TTC549 (cell line): ENCODE measurements at regions not wholly inside any gene's neighbourhood (a gene's known extent, or its start where the extent isn't known, plus 50 kb on each side); places are given as distances from the start of the nearest gene placed in this dataset.
"Not testable (repeated sequence)": the region's sequence is repeated elsewhere in the genome, so short reads cannot be mapped to it uniquely, and the experiment has no call there.

Experiments
- FAIRE-seq: peaks from 2 replicates; lab custom pipeline; 2012; peaks lifted over from hg19 to GRCh38; lab: Jason Lieb, UNC

DNA sequence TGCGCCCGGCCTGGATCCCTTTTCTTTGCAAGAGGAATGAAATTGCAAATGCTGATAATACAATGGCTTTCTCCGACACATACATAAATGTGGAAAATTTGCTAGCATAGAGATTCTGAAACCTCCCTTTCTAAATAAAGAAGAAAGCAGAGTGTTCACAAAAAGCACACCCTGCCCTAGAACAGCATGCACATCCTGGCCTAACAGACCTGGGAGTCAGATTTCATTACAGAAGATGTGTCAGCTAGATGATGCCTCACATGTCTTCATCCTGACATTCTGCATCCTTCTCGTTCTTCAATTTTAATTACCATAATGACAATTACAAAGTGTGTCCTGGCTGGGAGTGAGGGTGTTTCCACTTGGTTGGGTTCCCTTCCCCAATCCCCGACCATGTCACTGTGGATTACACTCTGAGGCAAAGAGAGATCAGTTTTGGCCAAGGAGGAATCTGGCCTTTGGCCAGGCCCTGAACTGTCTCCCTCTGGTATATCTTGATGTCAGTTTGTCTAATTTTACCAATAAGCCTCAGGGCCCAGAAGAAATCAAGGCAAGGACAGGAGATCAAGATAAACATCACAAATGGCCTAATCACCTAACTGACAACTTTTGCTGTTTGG is 104.9 kb upstream of the SPATA12 start:
- no peak for FAIRE-seq

GRCh38 chr3:56954125-56954524 is 106.3 kb upstream of the SPATA12 start:
- no peak for FAIRE-seq

DNA sequence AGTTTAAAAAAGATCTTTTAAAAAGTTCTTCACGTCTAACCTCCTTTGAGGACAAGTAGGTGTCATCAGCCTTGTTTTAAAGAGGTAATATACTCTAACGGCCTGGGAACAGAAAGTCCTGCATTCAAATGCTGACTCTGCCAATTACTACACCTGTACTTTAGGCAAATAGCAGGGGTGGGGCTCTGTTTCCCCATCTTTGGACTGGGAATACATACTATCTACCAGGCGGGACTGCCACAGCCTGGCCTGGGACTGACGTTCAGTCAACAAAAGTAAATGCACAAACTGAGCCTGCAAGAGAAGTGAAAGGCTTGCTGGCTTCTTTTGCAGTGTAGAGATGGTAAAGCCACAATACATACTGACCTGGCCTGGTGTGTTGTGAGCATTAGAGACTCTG is 107.6 kb upstream of the SPATA12 start:
- no peak for FAIRE-seq

DNA sequence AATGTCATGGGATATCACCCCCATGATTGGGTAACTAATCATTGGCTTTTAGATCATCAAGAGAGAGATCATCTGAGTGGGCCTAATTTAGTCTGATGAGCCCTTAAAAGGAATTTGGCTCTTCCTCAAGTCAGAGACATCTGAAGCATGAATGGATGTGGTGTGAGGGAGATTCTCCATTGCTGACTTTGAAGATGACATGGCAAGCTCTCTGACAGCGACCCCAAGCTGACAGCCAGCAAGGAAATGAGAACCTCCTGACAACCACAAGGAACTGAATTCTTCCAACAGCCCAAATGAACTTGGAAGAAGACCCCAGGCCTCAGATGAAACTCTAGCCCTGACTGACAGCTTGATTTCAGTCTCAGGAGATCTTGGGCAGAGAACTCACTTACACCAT is 108.4 kb upstream of the SPATA12 start:
- no peak for FAIRE-seq

- FAIRE-seq: no peak
Observed at GRCh38 chr3:56951366-56951765, 109.1 kb upstream of the SPATA12 start.

GRCh38 chr3:56945378-56945777 is 115.1 kb upstream of the SPATA12 start:
- FAIRE-seq: not testable (repeated sequence)

GRCh38 chr3:56942523-56942922 is 117.9 kb upstream of the SPATA12 start:
- no peak for FAIRE-seq

DNA sequence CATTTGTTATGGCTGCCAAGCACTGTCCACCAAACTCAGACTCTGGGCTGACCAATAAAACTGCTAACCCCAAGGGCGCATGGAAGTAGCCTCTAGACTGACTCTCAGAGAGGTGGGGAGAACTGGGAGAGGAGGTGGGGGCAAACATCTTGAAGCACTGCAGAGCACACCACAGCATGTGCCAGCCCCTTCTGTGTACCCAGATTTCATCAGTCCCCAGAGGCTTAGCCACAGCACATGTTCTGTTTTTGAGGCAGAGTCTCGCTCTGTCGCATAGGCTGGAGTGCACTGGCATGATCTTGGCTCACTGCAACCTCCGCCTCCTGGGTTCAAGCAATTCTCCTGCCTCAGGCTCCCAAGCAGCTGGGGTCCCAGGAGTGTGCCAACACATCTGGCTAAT is 119.5 kb upstream of the SPATA12 start:
- FAIRE-seq: no peak

DNA sequence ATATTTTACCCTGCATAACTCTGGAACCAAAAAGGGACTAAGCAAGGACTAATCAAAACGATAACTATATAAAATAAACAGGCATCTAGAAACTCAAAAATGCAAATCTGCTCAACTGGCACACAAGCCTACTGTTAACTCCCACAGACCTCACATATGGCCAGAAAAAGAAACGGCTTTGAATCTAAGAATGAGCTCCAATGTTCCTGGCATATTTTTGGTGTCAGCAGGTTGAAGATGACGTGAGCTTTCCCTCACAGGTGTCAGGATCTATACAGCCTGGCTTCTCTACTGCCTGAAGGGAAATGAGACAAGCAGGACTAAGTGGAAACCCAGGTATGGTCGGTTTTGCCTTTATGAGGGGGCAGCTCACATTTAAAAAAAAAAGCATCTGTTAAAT is 120.1 kb upstream of the SPATA12 start:
- FAIRE-seq: no peak

DNA sequence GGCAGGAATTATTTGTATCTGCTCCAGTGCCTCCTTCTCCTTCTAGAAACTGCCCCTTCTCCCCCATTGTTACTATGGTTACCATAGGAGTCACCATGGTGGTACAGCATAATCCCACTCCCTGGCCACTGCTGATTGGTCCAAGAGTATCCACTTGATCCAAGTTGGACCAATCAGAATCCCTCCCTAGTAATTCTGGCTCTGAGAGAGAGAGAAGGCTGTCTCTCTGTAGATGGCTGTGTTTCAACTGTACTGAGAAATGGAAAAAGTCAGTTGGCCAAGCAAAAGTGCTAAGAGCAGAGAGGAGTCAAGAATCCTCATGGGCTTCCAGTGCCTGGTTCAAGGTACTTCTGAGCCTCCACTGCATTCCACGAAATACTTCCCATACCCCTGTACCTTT is 120.6 kb upstream of the SPATA12 start:
- no peak for FAIRE-seq

DNA sequence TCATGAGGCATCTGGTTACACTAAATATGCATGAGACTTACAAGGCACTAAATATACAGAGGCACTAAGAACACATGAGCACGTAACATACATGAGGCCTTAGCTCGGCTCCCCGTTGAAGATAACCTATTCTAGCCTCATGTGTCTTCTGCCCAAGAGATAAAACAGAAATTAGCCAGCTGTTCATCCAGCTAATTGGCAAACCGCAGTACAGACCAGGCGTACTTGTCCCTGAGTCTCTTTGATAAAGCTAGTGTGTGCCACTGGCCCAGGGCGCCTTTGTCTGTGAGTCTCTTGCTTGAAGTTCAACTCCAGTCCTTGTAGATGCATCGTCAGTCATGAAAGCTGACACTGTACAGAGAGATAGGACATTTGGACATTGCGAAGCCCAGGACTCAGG is 121.9 kb upstream of the SPATA12 start:
- no peak for FAIRE-seq

DNA sequence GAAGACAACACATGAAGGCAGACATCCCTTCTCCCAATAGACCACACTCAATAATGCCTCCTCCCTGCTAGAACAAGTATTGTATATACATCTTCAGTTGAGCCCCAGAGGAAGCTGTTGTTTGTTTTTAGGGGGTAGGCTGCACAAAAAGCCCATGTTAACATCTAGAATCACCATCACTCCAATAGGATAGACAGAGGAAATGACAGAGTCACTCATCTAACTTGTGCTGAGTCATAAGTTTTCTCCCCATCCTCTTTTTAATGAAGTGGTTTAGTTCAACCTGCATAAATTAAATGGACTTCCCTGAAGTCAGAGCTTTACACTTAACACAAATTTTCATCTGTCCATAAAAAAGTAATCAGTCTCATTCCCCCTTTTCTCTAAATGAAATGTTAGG is 122.9 kb upstream of the SPATA12 start:
- no peak for FAIRE-seq

DNA sequence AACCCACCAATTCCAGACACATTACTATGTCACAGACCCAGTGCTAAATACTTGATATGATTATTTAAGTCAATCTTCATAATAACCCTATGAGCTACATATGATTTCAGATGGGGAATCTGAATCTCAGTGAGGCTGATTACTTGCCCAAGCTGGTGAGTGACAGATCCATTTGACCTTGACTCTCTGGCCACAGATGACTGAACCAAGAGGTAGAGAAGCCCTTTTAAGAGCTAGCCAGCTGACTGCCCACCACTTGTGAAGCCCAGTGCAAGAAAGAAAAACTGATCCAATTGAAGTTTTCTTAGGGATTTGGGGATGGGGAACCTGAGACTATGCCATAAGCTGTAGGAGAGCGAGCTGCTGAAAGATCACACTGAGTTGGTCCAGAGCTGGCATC is 124.7 kb upstream of the SPATA12 start:
- no peak for FAIRE-seq

DNA sequence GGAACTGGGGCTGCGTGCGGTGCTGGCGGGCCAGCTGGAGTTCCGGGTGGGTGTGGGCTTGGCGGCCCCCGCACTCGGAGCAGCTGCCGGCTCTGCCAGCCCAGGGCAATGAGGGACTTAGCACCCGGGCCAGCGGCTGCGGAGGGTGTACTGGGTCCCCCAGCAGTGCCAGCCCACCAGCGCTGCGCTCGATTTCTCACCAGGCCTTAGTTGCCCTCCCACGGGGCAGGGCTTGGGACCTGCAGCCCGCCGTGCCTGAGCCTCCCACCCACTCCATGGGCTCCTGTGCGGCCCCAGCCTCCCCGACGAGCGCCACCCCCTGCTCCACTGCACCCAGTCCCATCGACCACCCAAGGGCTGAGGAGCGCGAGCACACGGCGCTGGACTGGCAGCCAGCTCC is 126.0 kb upstream of the SPATA12 start:
- FAIRE-seq: not testable (repeated sequence)

- no peak for FAIRE-seq
Observed at GRCh38 chr3:56933803-56934202, 126.7 kb upstream of the SPATA12 start.

DNA sequence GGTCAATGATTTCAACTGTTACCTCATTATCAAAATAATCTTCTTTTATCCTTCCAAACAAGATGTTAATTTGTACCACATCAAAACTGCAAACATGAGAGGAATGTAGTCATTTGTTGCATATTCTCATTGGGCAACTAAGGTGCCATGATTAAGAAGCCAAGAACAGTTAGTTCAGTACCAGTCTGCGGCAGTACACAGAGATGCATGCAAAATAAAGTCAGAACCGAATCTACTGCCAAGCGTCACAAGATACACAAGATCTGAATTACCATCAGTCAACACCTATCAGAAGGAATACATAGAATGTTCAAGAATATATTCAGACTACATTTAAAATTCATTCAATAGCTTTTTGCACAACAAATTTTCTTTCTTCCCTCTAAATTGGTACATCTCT is 127.6 kb upstream of the SPATA12 start:
- FAIRE-seq: no peak

DNA sequence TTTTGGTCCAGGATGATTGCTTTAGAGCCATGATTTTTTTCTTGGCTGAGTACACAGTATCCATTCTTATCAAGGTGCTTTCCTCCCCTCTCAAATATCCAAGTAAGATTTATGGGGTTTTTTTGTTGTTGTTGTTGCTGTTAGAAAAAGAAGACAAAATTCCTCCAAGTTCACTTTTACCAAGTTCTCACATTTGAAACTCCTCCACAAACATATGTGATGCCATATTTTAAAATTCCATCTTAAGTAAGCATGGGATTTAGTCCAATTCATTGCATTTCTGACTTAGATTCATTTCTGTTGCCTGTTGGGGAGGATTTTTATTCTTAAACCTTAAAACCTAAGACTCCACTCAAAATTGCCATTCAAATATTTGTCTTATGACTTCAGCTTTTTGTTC is 128.6 kb upstream of the SPATA12 start:
- no peak for FAIRE-seq

GRCh38 chr3:56930706-56931105 is 129.0 kb upstream of the ARHGEF3 start:
- no peak for FAIRE-seq

- no peak for FAIRE-seq
Observed at GRCh38 chr3:56929809-56930615, 128.3 kb upstream of the ARHGEF3 start.

GRCh38 chr3:56928379-56929068 is 126.8 kb upstream of the ARHGEF3 start:
- FAIRE-seq: no peak

DNA sequence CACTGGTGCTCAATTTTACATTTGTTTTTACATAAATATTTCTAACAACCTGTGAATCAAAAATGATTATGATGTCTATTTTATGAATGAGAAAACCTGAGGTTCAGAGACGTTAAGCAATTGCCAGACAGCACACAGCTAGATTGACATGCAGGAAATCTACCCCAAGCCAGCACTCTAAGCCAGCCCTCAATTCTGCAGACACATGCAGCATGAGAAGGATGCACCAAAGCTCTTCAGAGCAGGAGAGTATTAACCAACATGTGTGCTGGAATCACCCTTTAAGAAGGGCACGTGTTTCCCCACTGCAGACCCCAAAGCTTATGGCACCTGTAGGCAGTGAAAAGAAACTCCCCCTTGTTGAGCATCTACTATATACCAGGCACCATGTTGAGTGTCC is 126.1 kb upstream of the ARHGEF3 start:
- FAIRE-seq: no peak

DNA sequence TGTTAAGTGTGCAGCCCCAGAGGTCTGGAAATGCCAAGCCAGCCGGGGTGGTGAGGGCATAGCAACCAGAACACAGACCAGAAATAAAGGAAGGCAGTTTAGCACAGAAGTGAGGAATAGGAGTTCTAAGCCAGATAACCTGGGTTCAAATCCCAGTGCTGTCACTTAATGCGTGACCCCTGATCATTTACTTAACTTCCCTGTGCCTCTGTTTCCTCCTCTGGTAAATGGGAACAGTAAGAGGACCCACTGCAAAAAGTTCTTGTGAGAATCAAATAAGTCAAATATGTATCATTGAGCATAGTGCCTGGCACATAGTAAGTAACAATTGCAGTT is 125.2 kb upstream of the ARHGEF3 start:
- FAIRE-seq: no peak

DNA sequence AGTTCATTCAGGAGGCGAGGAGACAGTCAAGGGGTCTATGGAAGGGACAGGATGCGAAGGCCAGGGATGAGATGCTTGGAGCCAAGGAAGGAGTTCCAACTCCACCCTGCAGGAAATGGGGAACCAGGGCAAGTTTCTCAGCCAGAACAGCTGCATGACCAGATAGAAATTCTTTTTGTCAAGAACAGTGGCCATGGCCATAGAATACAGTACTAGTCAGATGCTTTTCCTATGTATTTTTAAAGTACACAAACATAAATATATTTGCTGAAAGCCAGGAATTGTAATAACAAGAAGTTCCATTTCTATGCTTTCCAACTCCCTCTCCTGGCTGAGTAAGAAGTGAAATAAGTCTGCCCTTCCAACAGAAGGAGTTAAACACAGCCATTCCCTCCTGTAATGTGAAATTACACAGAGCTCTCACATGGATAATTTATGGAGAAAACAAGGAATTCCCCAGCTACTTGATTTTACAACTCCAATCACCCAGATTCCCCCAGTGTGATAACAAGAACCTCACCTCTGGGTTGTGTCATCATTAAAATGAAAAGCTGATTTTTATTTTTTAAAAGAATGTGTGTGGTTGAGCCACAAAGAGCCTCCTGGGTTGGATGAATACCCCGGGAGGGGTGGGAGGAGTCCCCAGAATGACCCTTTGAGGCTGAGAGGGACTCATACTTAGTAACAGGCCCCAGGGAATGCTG is 124.6 kb upstream of the ARHGEF3 start:
- FAIRE-seq: no peak
